ENCODE measurements at regions not wholly inside any gene's neighbourhood (a gene's known extent, or its start where the extent isn't known, plus 50 kb on each side); places are given as distances from the start of the nearest gene placed in this dataset.

DNA sequence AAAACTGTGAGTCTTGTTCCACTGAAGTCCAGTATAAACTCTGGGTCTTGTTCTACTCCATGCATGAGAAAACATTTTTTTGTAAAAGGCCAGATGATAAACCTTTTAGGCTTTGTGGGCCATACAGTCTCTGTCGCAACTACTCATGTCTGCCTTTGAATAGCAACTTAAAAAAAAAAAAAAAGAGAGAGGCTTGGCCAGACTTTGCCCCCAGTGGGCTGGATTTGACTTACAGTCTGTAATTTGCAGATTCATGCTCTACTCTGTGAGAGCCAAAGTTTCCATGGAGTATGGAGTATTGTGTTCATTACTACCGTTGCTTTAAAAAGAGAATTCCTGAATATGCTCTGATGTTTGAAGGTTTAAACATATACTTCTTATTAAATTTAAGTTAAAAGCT lies 654.9 kb upstream of the PKN2 start:
- peaks cover 0 to 9% (median 0%) of the 10 kb centered on the region in 12 donors for H3K4me1 ChIP-seq
- H3K27ac ChIP-seq, result no peak overlapping the region
- DNase-seq (no peak), ATAC-seq (peak in 3 of 4 donors; percentile 37 to 90 (median 42))
- no peak overlapping the region for H3K4me3 ChIP-seq
- TF ChIP-seq CTCF (IDR thresholded peaks at IDR 0.05), result peak in 3 of 12 donors; percentile 9 to 26 (median 19)
- no peak for TF ChIP-seq POLR2A (IDR thresholded peaks at IDR 0.05)
- 59 to 76% (median 73%) methylated on average over 2 of the region's 2 CpGs for WGBS, 4 donors
- no peaks in the 10 kb centered on the region for H3K36me3 ChIP-seq
- intact Hi-C loops (cut with DNase I), result no loop called here
- H3K27me3 ChIP-seq, result no peaks in the 10 kb centered on the region
- no peaks in the 10 kb centered on the region for H3K9me3 ChIP-seq

- H3K27me3 ChIP-seq, result no peaks in the 10 kb centered on the region
- H3K36me3 ChIP-seq, result no peaks in the 10 kb centered on the region
- intact Hi-C loops (cut with DNase I), result no loop called here
- H3K9me3 ChIP-seq, result no peaks in the 10 kb centered on the region
- TF ChIP-seq CTCF (IDR thresholded peaks at IDR 0.05), result no peak
- no peak for TF ChIP-seq POLR2A (IDR thresholded peaks at IDR 0.05)
- H3K4me1 ChIP-seq, result peaks cover 0 to 9% (median 0%) of the 10 kb centered on the region in 12 donors
- H3K27ac ChIP-seq, result no peak overlapping the region
- DNase-seq (no peak), ATAC-seq (no peak)
- H3K4me3 ChIP-seq, result no peak overlapping the region
These were observed 654.2 kb upstream of the PKN2 start for GRCh38 chr1:88029899-88030298.

DNA sequence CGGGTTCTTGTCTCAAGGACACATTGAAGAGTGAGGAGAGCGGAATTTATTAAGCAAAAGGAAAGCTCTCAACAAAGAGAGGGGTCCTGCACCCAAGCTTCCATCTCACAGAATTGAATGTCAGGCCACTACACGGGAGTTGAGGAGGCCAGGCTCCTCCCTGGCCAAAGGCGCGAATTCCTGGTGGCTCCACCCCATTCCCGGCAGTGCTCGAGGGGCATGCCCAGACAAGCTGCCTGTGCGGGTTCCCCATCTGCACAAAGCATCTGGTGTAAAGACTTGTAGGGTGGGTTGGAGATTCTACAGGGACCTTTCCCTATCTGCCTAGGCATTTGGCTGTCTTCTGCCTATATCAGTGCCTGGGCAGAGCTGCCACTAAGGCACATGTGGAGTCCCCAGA lies 648.5 kb upstream of the PKN2 start:
- TF ChIP-seq POLR2A (IDR thresholded peaks at IDR 0.05) (no peak), CTCF (IDR thresholded peaks at IDR 0.05) (no peak)
- Histone ChIP-seq H3K9me3 (peaks cover 0 to 30% (median 14%) of the 10 kb centered on the region in 12 donors), H3K36me3 (no peaks in the 10 kb centered on the region), H3K4me3 (no peak overlapping the region), H3K4me1 (no peaks in the 10 kb centered on the region), H3K27me3 (no peaks in the 10 kb centered on the region), H3K27ac (no peak overlapping the region)
- WGBS, 4 donors, result 87 to 95% (median 92%) methylated on average over 7 to 8 of the region's 8 CpGs
- intact Hi-C loops (cut with DNase I), result no loop called here
- DNase-seq (no peak), ATAC-seq (no peak)

DNA sequence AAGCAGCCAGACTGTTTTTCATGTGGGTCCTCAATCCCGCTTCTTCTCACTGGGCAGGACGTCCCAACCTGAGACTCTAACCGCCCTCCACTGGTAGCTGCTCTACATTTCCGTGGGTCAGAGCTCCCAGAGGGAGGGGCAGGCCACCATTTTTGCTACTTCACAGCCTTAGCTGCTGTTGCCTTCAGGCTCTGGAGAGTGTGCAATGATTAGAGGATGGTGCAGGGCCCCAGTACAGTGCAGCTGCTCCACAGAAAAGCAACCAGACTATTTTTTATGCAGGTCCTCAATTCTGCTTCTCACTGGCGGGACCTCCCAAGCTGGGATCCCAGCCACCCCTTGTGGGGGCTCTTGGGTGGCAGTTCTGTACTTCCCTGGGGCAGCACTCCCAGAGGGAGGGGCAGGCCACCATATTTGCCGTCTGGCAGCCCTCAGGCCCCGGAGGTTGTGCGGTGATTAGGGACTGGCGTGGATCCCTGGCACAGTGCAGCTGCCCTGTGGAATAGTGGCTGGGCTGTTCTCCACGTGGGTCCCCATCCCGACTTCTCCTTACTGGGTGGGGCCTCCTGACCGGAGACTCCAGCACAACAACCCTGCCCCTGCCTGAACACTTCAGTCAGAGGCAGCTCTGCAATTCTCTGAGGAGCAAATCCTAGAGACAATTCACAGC lies 647.6 kb upstream of the PKN2 start:
- no peaks in the 10 kb centered on the region for H3K4me1 ChIP-seq
- intact Hi-C loops (cut with DNase I), result no loop called here
- peaks cover 0 to 37% (median 14%) of the 10 kb centered on the region in 12 donors for H3K9me3 ChIP-seq
- no peaks in the 10 kb centered on the region for H3K27me3 ChIP-seq
- H3K27ac ChIP-seq, result no peak overlapping the region
- DNase-seq (no peak), ATAC-seq (no peak)
- 82 to 92% (median 85%) methylated on average over 9 to 12 of the region's 12 CpGs for WGBS, 4 donors
- no peaks in the 10 kb centered on the region for H3K36me3 ChIP-seq
- H3K4me3 ChIP-seq, result no peak overlapping the region
- TF ChIP-seq CTCF (IDR thresholded peaks at IDR 0.05) (no peak), POLR2A (IDR thresholded peaks at IDR 0.05) (no peak)
